Activated naive CD8-positive, alpha-beta T cell treated with anti-CD3 and anti-CD28 coated beads for 36 hours (primary cell): ENCODE measurements at regions not wholly inside any gene's neighbourhood (a gene's known extent, or its start where the extent isn't known, plus 50 kb on each side); places are given as distances from the start of the nearest gene placed in this dataset.

ENCODE experiments used
- DNase-seq: peaks from one replicate; pipeline ENCODE4 v3.0.0; 2021
- H3K27ac Mint-ChIP-seq: one replicate; pipeline ENCODE4 v1.8.0; 2022; ENCODE audit warnings: mild to moderate bottlenecking, moderate library complexity, mixed read lengths
- H3K27me3 Mint-ChIP-seq: one replicate; pipeline ENCODE4 v1.8.0; 2022; ENCODE audit warnings: mild to moderate bottlenecking, mixed read lengths
- H3K36me3 Mint-ChIP-seq: one replicate; pipeline ENCODE4 v1.8.0; 2021; ENCODE audit warnings: mild to moderate bottlenecking, mixed read lengths
- H3K4me1 Mint-ChIP-seq: one replicate; pipeline ENCODE4 v1.8.0; 2021; ENCODE audit warnings: mixed read lengths
- H3K4me3 Mint-ChIP-seq: one replicate; pipeline ENCODE4 v1.8.0; 2022; ENCODE audit warnings: mild to moderate bottlenecking, moderate library complexity, mixed read lengths
- H3K9me3 Mint-ChIP-seq: one replicate; pipeline ENCODE4 v1.8.0; 2022; ENCODE audit warnings: mixed read lengths

DNA sequence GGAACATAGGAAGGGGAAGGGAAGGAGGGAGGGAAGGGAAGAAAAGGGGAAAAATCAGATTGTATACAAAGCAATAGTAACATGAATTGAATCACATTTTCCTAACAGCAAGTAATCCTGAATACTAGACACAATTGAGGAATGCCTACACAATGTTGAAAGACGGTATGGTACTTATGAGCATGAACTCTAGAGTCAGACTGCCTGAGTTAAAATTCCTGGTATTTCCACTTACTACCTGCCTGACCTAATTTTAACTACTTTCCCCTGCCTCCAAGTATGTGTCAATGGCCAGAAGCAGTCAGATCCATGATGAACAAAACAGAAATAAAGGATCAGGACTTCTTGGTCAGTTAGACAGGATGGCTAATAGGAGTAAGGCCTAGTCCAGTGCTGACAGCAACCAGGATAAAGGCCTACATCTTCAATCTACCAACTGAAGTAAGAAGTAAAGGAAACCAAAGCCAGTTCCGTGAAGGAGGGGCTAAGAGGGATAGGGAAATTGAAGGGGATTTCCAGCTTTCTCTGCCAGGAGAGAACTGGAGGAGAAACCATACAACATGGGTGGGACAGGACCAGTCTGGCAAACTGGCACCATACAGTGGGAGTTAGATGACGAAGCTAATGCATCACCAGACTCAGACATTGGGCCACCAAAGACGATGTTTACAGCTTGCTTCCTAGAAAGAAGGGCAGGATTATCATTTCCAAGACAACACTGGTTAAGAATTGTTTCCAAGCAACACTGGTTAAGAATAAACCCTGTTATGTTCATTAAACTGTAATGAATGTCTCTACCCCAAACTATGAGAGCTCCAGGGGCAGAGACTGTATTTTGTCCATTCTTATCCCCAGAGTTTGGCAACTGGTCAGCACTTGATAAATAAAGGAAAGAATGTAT lies 151.6 kb upstream of the UBE2E2 start:
- Mint-ChIP-seq H3K4me3 (no peak overlapping the region), H3K4me1 (peaks cover 14% of the 10 kb centered on the region), H3K36me3 (peaks cover 3% of the 10 kb centered on the region), H3K27ac (no peak overlapping the region), H3K9me3 (peaks cover 12% of the 10 kb centered on the region), H3K27me3 (no peaks in the 10 kb centered on the region)
- no peak for DNase-seq

- H3K9me3 Mint-ChIP-seq, result peaks cover 9% of the 10 kb centered on the region
- H3K36me3 Mint-ChIP-seq, result peaks cover 2% of the 10 kb centered on the region
- H3K4me3 Mint-ChIP-seq, result no peak overlapping the region
- H3K27me3 Mint-ChIP-seq, result no peaks in the 10 kb centered on the region
- no peak overlapping the region for H3K27ac Mint-ChIP-seq
- DNase-seq, result no peak
- peaks cover 14% of the 10 kb centered on the region for H3K4me1 Mint-ChIP-seq
Measured at GRCh38 chr3:23052208-23052607, 150.9 kb upstream of the UBE2E2 start.

DNA sequence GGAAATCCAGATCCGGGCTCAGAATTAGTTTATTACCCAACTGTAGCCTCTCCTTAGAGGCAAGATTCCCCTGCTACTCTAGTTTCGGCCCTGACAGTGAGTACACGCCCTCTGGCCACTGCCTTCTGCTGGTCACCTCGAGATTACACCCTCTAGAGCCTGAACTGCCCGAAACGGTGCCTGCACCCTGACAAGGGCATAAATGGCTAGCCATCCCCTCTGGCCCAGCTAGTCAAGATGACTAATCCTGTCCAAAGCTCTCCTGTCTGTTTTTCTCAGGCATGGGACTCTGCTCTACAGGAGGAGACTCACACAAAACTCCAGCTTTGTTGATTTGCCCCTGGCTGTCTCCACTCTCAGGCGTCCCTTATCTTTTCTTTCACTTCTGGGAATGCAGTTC lies 150.5 kb upstream of the UBE2E2 start:
- Mint-ChIP-seq H3K4me1 (peaks cover 14% of the 10 kb centered on the region), H3K4me3 (no peak overlapping the region), H3K27ac (no peak overlapping the region), H3K27me3 (no peaks in the 10 kb centered on the region), H3K36me3 (no peaks in the 10 kb centered on the region), H3K9me3 (peaks cover 6% of the 10 kb centered on the region)
- no peak for DNase-seq

- Mint-ChIP-seq H3K4me3 (no peak overlapping the region), H3K36me3 (no peaks in the 10 kb centered on the region), H3K27ac (no peak overlapping the region), H3K9me3 (peaks cover 7% of the 10 kb centered on the region), H3K27me3 (no peaks in the 10 kb centered on the region), H3K4me1 (peaks cover 14% of the 10 kb centered on the region)
- DNase-seq, result no peak
Measured at GRCh38 chr3:23055733-23056376, 147.3 kb upstream of the UBE2E2 start.

- Mint-ChIP-seq H3K4me3 (no peak overlapping the region), H3K27ac (no peak overlapping the region), H3K9me3 (peaks cover 7% of the 10 kb centered on the region), H3K4me1 (no peaks in the 10 kb centered on the region), H3K27me3 (no peaks in the 10 kb centered on the region), H3K36me3 (no peaks in the 10 kb centered on the region)
- DNase-seq, result no peak
Measured at GRCh38 chr3:23062582-23062981, 140.5 kb upstream of the UBE2E2 start.

DNA sequence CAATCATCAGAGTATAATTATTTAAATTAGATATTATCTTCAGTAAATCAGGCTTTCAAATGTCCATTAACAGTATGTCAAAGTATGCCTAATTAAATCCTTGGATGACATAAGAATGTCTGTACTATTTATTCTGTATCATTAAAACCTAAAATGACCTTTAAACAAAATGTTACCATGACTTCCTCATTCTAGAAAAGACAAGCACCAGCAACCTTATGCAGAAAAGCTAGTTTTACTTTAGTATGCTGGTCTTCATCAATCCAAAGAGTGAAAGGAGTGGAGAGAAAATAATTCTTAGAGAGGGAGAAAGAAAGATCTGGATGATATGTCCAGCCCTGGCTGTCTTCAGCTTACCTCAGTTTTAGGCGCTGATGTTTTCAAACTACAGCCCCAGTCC lies 140.1 kb upstream of the UBE2E2 start:
- Mint-ChIP-seq H3K27ac (no peak overlapping the region), H3K4me1 (no peaks in the 10 kb centered on the region), H3K4me3 (no peak overlapping the region), H3K36me3 (no peaks in the 10 kb centered on the region), H3K9me3 (peaks cover 7% of the 10 kb centered on the region), H3K27me3 (no peaks in the 10 kb centered on the region)
- DNase-seq, result no peak

DNA sequence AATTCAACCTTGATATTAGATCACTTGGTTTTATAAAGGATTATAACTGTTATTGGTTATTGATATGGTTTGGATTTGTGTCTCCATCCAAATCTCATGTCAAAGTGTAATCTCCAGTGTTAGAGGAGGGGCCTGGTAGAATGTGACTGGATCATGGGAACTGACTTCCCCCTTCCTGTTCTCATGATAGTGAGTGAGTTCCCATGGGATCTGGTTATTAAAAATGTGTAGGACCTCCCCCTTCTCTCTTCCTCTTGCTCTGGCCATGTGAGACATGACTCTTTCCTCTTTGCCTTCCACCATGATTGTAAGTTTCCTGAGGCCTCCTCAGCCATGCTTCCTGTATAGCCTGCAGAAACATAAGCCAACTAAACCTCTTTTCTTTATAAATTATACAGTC lies 136.0 kb upstream of the UBE2E2 start:
- peaks cover 6% of the 10 kb centered on the region for H3K27me3 Mint-ChIP-seq
- no peak for DNase-seq
- H3K4me1 Mint-ChIP-seq, result no peaks in the 10 kb centered on the region
- H3K36me3 Mint-ChIP-seq, result no peaks in the 10 kb centered on the region
- H3K9me3 Mint-ChIP-seq, result no peaks in the 10 kb centered on the region
- no peak overlapping the region for H3K4me3 Mint-ChIP-seq
- no peak overlapping the region for H3K27ac Mint-ChIP-seq

GRCh38 chr3:23068016-23068728 lies 135.0 kb upstream of the UBE2E2 start:
- Mint-ChIP-seq H3K9me3 (no peaks in the 10 kb centered on the region), H3K36me3 (no peaks in the 10 kb centered on the region), H3K27me3 (peaks cover 6% of the 10 kb centered on the region), H3K4me1 (no peaks in the 10 kb centered on the region), H3K4me3 (no peak overlapping the region), H3K27ac (no peak overlapping the region)
- no peak for DNase-seq

DNA sequence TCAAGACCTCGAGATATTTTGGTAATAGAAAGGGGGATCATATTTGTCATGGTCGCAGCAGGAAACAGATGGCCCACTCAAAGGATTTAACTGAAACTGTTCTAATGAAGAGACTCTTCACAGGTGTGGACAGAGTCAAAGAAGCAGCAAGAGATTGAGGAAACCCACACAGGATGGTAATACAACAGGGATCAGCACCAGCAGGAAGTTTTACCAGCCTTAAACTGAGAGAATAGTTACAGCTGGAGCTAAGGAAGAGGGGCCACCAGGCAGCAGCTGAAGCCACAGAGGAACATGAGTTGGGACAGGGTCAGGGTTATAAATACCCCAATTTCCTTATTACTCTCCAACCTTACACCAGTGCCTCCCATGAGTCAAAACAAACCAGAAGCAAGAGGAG lies 131.8 kb upstream of the UBE2E2 start:
- no peaks in the 10 kb centered on the region for H3K36me3 Mint-ChIP-seq

DNA sequence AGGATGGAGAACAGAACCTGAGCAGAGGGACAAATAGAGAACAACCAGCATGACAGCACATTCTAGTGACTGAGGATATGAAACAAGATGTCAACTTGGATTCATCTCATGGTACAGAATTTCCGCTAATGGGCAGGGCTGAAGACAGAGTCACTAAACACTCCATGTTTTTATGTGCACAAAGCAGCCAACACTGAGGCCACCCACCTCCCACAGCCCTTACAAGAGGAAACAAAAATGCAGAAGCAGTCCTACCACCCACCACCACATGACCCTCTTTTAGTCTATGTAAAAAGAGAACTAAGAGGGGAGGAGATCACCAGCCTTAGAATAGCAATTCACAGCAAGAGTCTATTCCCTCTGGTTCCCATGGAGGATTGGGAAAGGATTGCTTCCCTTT lies 131.4 kb upstream of the UBE2E2 start:
- Mint-ChIP-seq H3K27me3 (peaks cover 6% of the 10 kb centered on the region), H3K9me3 (no peaks in the 10 kb centered on the region), H3K36me3 (no peaks in the 10 kb centered on the region), H3K4me1 (no peaks in the 10 kb centered on the region), H3K4me3 (no peak overlapping the region), H3K27ac (no peak overlapping the region)
- DNase-seq, result no peak

More for the DNA sequence above, 131.8 kb upstream of the UBE2E2 start:
- no peak overlapping the region for H3K4me3 Mint-ChIP-seq
- no peak for DNase-seq
- no peaks in the 10 kb centered on the region for H3K9me3 Mint-ChIP-seq
- no peaks in the 10 kb centered on the region for H3K4me1 Mint-ChIP-seq
- H3K27me3 Mint-ChIP-seq, result peaks cover 6% of the 10 kb centered on the region
- no peak overlapping the region for H3K27ac Mint-ChIP-seq

GRCh38 chr3:23072693-23073092 lies 130.4 kb upstream of the UBE2E2 start:
- no peaks in the 10 kb centered on the region for H3K36me3 Mint-ChIP-seq
- no peak overlapping the region for H3K27ac Mint-ChIP-seq
- no peaks in the 10 kb centered on the region for H3K4me1 Mint-ChIP-seq
- H3K27me3 Mint-ChIP-seq, result peaks cover 6% of the 10 kb centered on the region
- no peaks in the 10 kb centered on the region for H3K9me3 Mint-ChIP-seq
- H3K4me3 Mint-ChIP-seq, result no peak overlapping the region
- no peak for DNase-seq

- no peaks in the 10 kb centered on the region for H3K4me1 Mint-ChIP-seq
- H3K36me3 Mint-ChIP-seq, result no peaks in the 10 kb centered on the region
- H3K4me3 Mint-ChIP-seq, result no peak overlapping the region
- H3K27ac Mint-ChIP-seq, result no peak overlapping the region
- H3K27me3 Mint-ChIP-seq, result peaks cover 6% of the 10 kb centered on the region
- DNase-seq, result no peak
- no peaks in the 10 kb centered on the region for H3K9me3 Mint-ChIP-seq
Measured at GRCh38 chr3:23073724-23074305, 129.3 kb upstream of the UBE2E2 start.

GRCh38 chr3:23075496-23075895 lies 127.6 kb upstream of the UBE2E2 start:
- DNase-seq, result no peak
- Mint-ChIP-seq H3K27ac (no peak overlapping the region), H3K9me3 (no peaks in the 10 kb centered on the region), H3K4me1 (no peaks in the 10 kb centered on the region), H3K36me3 (no peaks in the 10 kb centered on the region), H3K4me3 (no peak overlapping the region), H3K27me3 (peaks cover 6% of the 10 kb centered on the region)

- H3K27ac Mint-ChIP-seq, result no peak overlapping the region
- no peak overlapping the region for H3K4me3 Mint-ChIP-seq
- no peak for DNase-seq
- no peaks in the 10 kb centered on the region for H3K4me1 Mint-ChIP-seq
- no peaks in the 10 kb centered on the region for H3K36me3 Mint-ChIP-seq
- H3K9me3 Mint-ChIP-seq, result no peaks in the 10 kb centered on the region
- peaks cover 1% of the 10 kb centered on the region for H3K27me3 Mint-ChIP-seq
Measured at GRCh38 chr3:23076437-23076836, 126.7 kb upstream of the UBE2E2 start.

- Mint-ChIP-seq H3K27me3 (no peaks in the 10 kb centered on the region), H3K36me3 (no peaks in the 10 kb centered on the region), H3K4me1 (no peaks in the 10 kb centered on the region), H3K9me3 (no peaks in the 10 kb centered on the region), H3K27ac (no peak overlapping the region), H3K4me3 (no peak overlapping the region)
- no peak for DNase-seq
Measured at GRCh38 chr3:23077126-23077525, 126.0 kb upstream of the UBE2E2 start.
